H9 (cell line): ENCODE measurements at regions not wholly inside any gene's neighbourhood (a gene's known extent, or its start where the extent isn't known, plus 50 kb on each side); places are given as distances from the start of the nearest gene placed in this dataset.
A peak's percentile ranks its signal among the peaks of the same experiment; 100 is the strongest.
"Not testable (repeated sequence)": the region's sequence is repeated elsewhere in the genome, so short reads cannot be mapped to it uniquely, and the experiment has no call there.

Experiments used
- DNase-seq: peaks from one replicate; pipeline ENCODE4 v3.0.0-alpha.2; 2017
- H2AFZ ChIP-seq: one replicate; pipeline ENCODE4 v1.6.1; 2013; ENCODE audit warnings: mild to moderate bottlenecking, low read length, control low read depth, moderate library complexity
- H2AK5ac ChIP-seq: 2 replicates; pipeline ENCODE4 v1.6.1; 2013; ENCODE audit warnings: low read length, control low read depth, mixed read lengths; ENCODE audit not compliant: insufficient read length
- H2BK120ac ChIP-seq: one replicate; pipeline ENCODE4 v1.6.1; 2013; ENCODE audit warnings: low read depth, mild to moderate bottlenecking, low read length, control low read depth, inconsistent platforms; ENCODE audit not compliant: poor library complexity, severe bottlenecking
- H2BK12ac ChIP-seq: 2 replicates; pipeline ENCODE4 v1.6.1; 2013; ENCODE audit warnings: low read length, control low read depth, mixed read lengths, low read depth; ENCODE audit not compliant: insufficient read length
- H2BK15ac ChIP-seq: 2 replicates; pipeline ENCODE4 v1.6.1; 2013; ENCODE audit warnings: low read depth, low read length, control low read depth
- H2BK20ac ChIP-seq: one replicate; pipeline ENCODE4 v1.6.1; 2013; ENCODE audit warnings: low read depth, mild to moderate bottlenecking, low read length, control low read depth, inconsistent platforms; ENCODE audit not compliant: poor library complexity, severe bottlenecking
- H2BK5ac ChIP-seq: 2 replicates; pipeline ENCODE4 v1.6.1; 2013; ENCODE audit warnings: low read length, control low read depth, mixed read lengths; ENCODE audit not compliant: insufficient read length
- H3K14ac ChIP-seq: 2 replicates; pipeline ENCODE4 v1.6.1; 2013; ENCODE audit warnings: low read length, control low read depth; ENCODE audit not compliant: insufficient read depth
- H3K18ac ChIP-seq: 2 replicates; pipeline ENCODE4 v1.6.1; 2013; ENCODE audit warnings: low read depth, mild to moderate bottlenecking, mixed read lengths, low read length, control low read depth; ENCODE audit not compliant: insufficient read length
- H3K23ac ChIP-seq: 2 replicates; pipeline ENCODE4 v1.6.1; 2013; ENCODE audit warnings: low read length, control low read depth, mixed read lengths, low read depth; ENCODE audit not compliant: insufficient read length
- H3K23me2 ChIP-seq: 2 replicates; pipeline ENCODE4 v1.6.1; 2013; ENCODE audit warnings: low read depth, mild to moderate bottlenecking, mixed read lengths, low read length, control low read depth; ENCODE audit not compliant: insufficient read length, poor library complexity, severe bottlenecking
- H3K27ac ChIP-seq: 2 replicates; pipeline ENCODE4 v1.5.1; 2013; ENCODE audit warnings: low read length, control low read depth, mixed read lengths, low read depth; ENCODE audit not compliant: insufficient read length
- H3K27me3 ChIP-seq: 2 replicates; pipeline ENCODE4 v1.6.1; 2013; ENCODE audit warnings: low read length, control low read depth, inconsistent platforms; ENCODE audit not compliant: insufficient read depth
- H3K4ac ChIP-seq: 2 replicates; pipeline ENCODE4 v1.6.1; 2013; ENCODE audit warnings: low read depth, mild to moderate bottlenecking, control low read depth, inconsistent platforms, low read length, moderate library complexity
- H3K4me1 ChIP-seq: 2 replicates; pipeline ENCODE4 v1.6.1; 2013; ENCODE audit warnings: low read length, control low read depth, inconsistent platforms; ENCODE audit not compliant: insufficient read depth
- H3K4me2 ChIP-seq: 2 replicates; pipeline ENCODE4 v1.6.1; 2013; ENCODE audit warnings: low read length, control low read depth, mixed read lengths; ENCODE audit not compliant: insufficient read length, insufficient read depth
- H3K56ac ChIP-seq: 2 replicates; pipeline ENCODE4 v1.6.1; 2013; ENCODE audit warnings: low read depth, mild to moderate bottlenecking, mixed read lengths, low read length, control low read depth; ENCODE audit not compliant: insufficient read length
- H3K79me1 ChIP-seq: 2 replicates; pipeline ENCODE4 v1.6.1; 2013; ENCODE audit warnings: low read depth, mild to moderate bottlenecking, moderate library complexity, low read length, control low read depth, inconsistent platforms; ENCODE audit not compliant: insufficient read depth, poor library complexity, severe bottlenecking
- H3K79me2 ChIP-seq: 2 replicates; pipeline ENCODE4 v1.6.1; 2013; ENCODE audit warnings: low read length, control low read depth, inconsistent platforms; ENCODE audit not compliant: insufficient read depth
- H3K9ac ChIP-seq: 2 replicates; pipeline ENCODE4 v1.6.1; 2013; ENCODE audit warnings: low read length, control low read depth, mixed read lengths; ENCODE audit not compliant: insufficient read length; ENCODE audit errors: extremely low read depth
- H3K9me3 ChIP-seq: one replicate; pipeline ENCODE4 v1.6.1; 2013; ENCODE audit warnings: low read depth, low read length, inconsistent platforms; ENCODE audit not compliant: control insufficient read depth
- H3T11ph ChIP-seq: one replicate; pipeline ENCODE4 v1.6.1; 2013; ENCODE audit warnings: mild to moderate bottlenecking, low read length, control low read depth, inconsistent platforms
- H4K20me1 ChIP-seq: one replicate; pipeline ENCODE4 v1.6.1; 2013; ENCODE audit not compliant: control insufficient read depth, insufficient read length, insufficient read depth
- H4K5ac ChIP-seq: 2 replicates; pipeline ENCODE4 v1.6.1; 2013; ENCODE audit warnings: low read depth, mild to moderate bottlenecking, mixed read lengths, low read length, control low read depth; ENCODE audit not compliant: insufficient read length
- H4K8ac ChIP-seq: replicated peaks from 2 replicates; pipeline ENCODE4 v1.6.1; 2013; ENCODE audit warnings: low read length, control low read depth, mixed read lengths, low read depth; ENCODE audit not compliant: insufficient read length
- H4K91ac ChIP-seq: 2 replicates; pipeline ENCODE4 v1.6.1; 2013; ENCODE audit warnings: low read depth, mild to moderate bottlenecking, moderate library complexity, mixed read lengths, low read length, control low read depth; ENCODE audit not compliant: insufficient read length
- H3K27ac Mint-ChIP-seq, 3 experiments: 2 replicates in 2 of 3; 3 replicates in 1 of 3; pipeline ENCODE4 v1.8.0; 2020 to 2021; ENCODE audit warnings: mixed read lengths in 3 of 3, mild to moderate bottlenecking in 1 of 3, moderate library complexity in 1 of 3
- H3K27me3 Mint-ChIP-seq: 2 replicates; pipeline ENCODE4 v1.8.0; 2021; ENCODE audit warnings: low read depth, mild to moderate bottlenecking, moderate library complexity, mixed read lengths
- H3K36me3 Mint-ChIP-seq, 3 experiments: 2 replicates in 2 of 3; 3 replicates in 1 of 3; pipeline ENCODE4 v1.8.0; 2020 to 2021; ENCODE audit warnings: low read depth in 3 of 3, mixed read lengths in 3 of 3; ENCODE audit not compliant: insufficient read depth in 1 of 3
- H3K4me1 Mint-ChIP-seq, 2 experiments: 2 replicates each; pipeline ENCODE4 v1.8.0; 2020; ENCODE audit warnings: mixed read lengths in 2 of 2
- H3K4me3 Mint-ChIP-seq, 2 experiments: 2 replicates in 1 of 2; 3 replicates in 1 of 2; pipeline ENCODE4 v1.8.0; 2020 to 2021; ENCODE audit warnings: mild to moderate bottlenecking in 2 of 2, mixed read lengths in 2 of 2, moderate library complexity in 1 of 2
- H3K9me3 Mint-ChIP-seq, 2 experiments: 2 replicates in 1 of 2; 3 replicates in 1 of 2; pipeline ENCODE4 v1.8.0; 2020; ENCODE audit warnings: mild to moderate bottlenecking in 2 of 2, mixed read lengths in 2 of 2, moderate library complexity in 1 of 2
- WGBS: extraction: QIAGEN DNeasy Blood & Tissue Kit; methylation state at CpG from one replicate; pipeline ENCODE4 v1.1.7; 2013; ENCODE audit warnings: missing lambda C conversion rate, low lambda C conversion rate, mixed read lengths; ENCODE audit not compliant: insufficient read length; ENCODE audit errors: extremely low coverage; 5-methylcytosine and 5-hydroxymethylcytosine counted together
- TF ChIP-seq, protein P1 (sequence below): fragments of 200-600 bp; sonication (generic); conservative IDR thresholded peaks from 3 replicates; pipeline ENCODE4 v1.8.0; 2021; ENCODE audit warnings: antibody characterized with exemption, mild to moderate bottlenecking

DNA sequence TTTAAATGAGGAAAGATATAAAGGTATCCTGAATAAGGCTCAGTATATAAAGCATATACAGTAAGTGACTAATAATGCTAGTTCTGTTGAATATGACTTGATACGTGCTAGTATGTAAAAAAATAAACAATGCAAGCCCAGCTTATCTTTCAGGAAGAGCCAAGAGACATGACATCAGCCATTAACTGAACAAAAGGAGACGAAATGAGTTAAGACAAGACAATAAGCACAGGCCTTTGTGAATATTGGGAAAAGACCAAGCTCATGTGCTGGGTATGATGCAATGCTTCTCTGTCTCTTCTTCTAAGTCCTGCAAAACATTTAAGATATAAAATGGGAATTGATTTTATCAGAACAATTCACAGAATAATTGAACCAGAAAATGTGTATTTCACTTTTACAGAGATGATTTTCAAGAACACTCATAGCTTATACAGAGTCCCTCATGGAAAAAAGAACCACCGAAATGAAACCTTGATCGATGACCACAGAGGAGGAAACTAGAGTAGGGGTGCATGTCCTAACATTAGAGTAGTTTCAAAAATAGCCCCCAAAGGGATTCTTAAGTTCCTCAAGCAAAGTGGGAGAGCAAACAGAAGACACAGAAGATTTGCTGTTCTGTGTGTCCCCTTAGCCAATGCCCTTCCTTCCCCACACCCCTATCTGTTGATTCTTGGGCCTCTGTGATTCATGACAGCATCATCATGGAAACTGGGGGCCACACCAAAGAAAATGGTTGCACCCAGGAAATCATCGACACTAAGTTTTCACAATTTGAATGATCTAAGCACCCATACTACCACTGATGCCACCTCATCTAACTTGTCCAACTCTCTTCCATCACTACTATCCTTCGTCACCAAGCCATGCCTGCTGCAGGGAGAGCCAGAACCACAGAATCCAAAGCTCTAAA lies 68.0 kb upstream of the CRIM1 start:
- H2BK15ac ChIP-seq = no peak overlapping the region
- WGBS = no CpG with 5 or more reads among the region's 6 CpGs
- TF ChIP-seq, protein P1, sequence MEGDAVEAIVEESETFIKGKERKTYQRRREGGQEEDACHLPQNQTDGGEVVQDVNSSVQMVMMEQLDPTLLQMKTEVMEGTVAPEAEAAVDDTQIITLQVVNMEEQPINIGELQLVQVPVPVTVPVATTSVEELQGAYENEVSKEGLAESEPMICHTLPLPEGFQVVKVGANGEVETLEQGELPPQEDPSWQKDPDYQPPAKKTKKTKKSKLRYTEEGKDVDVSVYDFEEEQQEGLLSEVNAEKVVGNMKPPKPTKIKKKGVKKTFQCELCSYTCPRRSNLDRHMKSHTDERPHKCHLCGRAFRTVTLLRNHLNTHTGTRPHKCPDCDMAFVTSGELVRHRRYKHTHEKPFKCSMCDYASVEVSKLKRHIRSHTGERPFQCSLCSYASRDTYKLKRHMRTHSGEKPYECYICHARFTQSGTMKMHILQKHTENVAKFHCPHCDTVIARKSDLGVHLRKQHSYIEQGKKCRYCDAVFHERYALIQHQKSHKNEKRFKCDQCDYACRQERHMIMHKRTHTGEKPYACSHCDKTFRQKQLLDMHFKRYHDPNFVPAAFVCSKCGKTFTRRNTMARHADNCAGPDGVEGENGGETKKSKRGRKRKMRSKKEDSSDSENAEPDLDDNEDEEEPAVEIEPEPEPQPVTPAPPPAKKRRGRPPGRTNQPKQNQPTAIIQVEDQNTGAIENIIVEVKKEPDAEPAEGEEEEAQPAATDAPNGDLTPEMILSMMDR = no peak
- Mint-ChIP-seq H3K27ac (peak overlapping the region in 1 of 3 experiments; percentile 31; a peak in 1 of 7 replicates), H3K4me1 (peaks cover 0 to 8% of the 10 kb centered on the region in 2 experiments; a peak in 2 of 4 replicates), H3K9me3 (peaks cover 4 to 6% of the 10 kb centered on the region in 2 experiments; a peak in 4 of 5 replicates), H3K36me3 (peaks cover 2 to 8% (median 8%) of the 10 kb centered on the region in 3 experiments; a peak in 6 of 7 replicates), H3K27me3 (no peaks in the 10 kb centered on the region; the same call in 1 of the 2 replicates), H3K4me3 (no peak overlapping the region)
- H3K9me3 ChIP-seq = no peaks in the 10 kb centered on the region
- no peak overlapping the region for H4K8ac ChIP-seq
- H4K91ac ChIP-seq = no peak overlapping the region
- H3K4ac ChIP-seq = no peak overlapping the region
- H2BK12ac ChIP-seq = no peak overlapping the region
- no peak overlapping the region for H3K23ac ChIP-seq
- H3K4me2 ChIP-seq = no peak overlapping the region
- H3T11ph ChIP-seq = no peak overlapping the region
- no peak overlapping the region for H3K27ac ChIP-seq
- no peak overlapping the region for H2BK120ac ChIP-seq
- no peak overlapping the region for H3K9ac ChIP-seq
- no peaks in the 10 kb centered on the region for H4K20me1 ChIP-seq
- no peaks in the 10 kb centered on the region for H3K23me2 ChIP-seq
- no peaks in the 10 kb centered on the region for H3K4me1 ChIP-seq
- no peak overlapping the region for H2AFZ ChIP-seq
- H3K56ac ChIP-seq = no peak overlapping the region
- no peaks in the 10 kb centered on the region for H3K79me1 ChIP-seq
- no peak overlapping the region for H2AK5ac ChIP-seq
- no peak overlapping the region for H3K18ac ChIP-seq
- no peaks in the 10 kb centered on the region for H3K27me3 ChIP-seq
- no peak for DNase-seq
- no peak overlapping the region for H2BK20ac ChIP-seq
- no peak overlapping the region for H2BK5ac ChIP-seq
- no peaks in the 10 kb centered on the region for H3K79me2 ChIP-seq
- H3K14ac ChIP-seq = no peak overlapping the region
- H4K5ac ChIP-seq = no peak overlapping the region

DNA sequence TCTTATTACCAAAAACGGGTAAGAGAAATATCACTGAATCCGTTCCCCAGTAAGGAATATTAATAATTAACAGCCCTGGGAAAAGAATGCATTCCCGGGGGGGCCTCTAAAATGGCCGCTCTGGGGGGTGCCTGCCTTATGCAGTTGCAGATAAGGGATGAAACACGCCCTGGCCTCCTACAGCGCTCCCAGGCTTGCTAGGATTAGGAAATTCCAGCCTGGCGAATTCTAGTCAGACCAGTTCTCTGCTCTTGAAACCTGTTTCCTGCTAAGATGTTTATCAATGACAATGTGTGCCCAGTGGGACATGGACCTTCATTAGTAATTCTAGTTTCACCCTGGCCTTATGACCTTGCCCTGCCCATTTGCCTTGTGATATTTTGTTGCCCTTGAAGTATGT lies 76.1 kb upstream of the CRIM1 start:
- H3K4me3 Mint-ChIP-seq, H2BK12ac ChIP-seq, H3K4me1 Mint-ChIP-seq, H3K27ac ChIP-seq, H2BK15ac ChIP-seq, H2BK5ac ChIP-seq, H2AK5ac ChIP-seq, H4K20me1 ChIP-seq, H3K23ac ChIP-seq, H3K56ac ChIP-seq, H2BK20ac ChIP-seq, H3K79me2 ChIP-seq, H3K14ac ChIP-seq, H3K4me1 ChIP-seq, H3T11ph ChIP-seq, H3K4ac ChIP-seq, H3K23me2 ChIP-seq, H3K18ac ChIP-seq, H3K4me2 ChIP-seq, H3K27me3 Mint-ChIP-seq, H3K27me3 ChIP-seq, H3K9ac ChIP-seq, H3K79me1 ChIP-seq, H4K91ac ChIP-seq, H4K5ac ChIP-seq, H2BK120ac ChIP-seq, H4K8ac ChIP-seq, H2AFZ ChIP-seq: not testable (repeated sequence)
- H3K9me3 ChIP-seq = peaks cover 22% of the 10 kb centered on the region
- H3K36me3 Mint-ChIP-seq = peaks cover 49 to 58% (median 57%) of the 10 kb centered on the region in 3 experiments
- H3K9me3 Mint-ChIP-seq = peaks cover 49 to 57% of the 10 kb centered on the region in 2 experiments
- DNase-seq = peak; percentile 34
- WGBS = no CpG with 5 or more reads among the region's 7 CpGs
- H3K27ac Mint-ChIP-seq = peak overlapping the region; percentile 59 to 92 (median 87); a peak in 5 of 7 replicates
